Nephron progenitor cell (in vitro differentiated cells): ENCODE measurements at regions not wholly inside any gene's neighbourhood (a gene's known extent, or its start where the extent isn't known, plus 50 kb on each side); places are given as distances from the start of the nearest gene placed in this dataset.

ENCODE experiments used
- DNase-seq: peaks from one replicate; pipeline ENCODE4 v3.0.0; 2021
- H3K27ac Mint-ChIP-seq: 2 replicates; pipeline ENCODE4 v1.8.0; 2021; ENCODE audit warnings: mild to moderate bottlenecking, moderate library complexity, mixed read lengths
- H3K27me3 Mint-ChIP-seq: 2 replicates; pipeline ENCODE4 v1.8.0; 2021; ENCODE audit warnings: mild to moderate bottlenecking, low read depth, mixed read lengths; ENCODE audit not compliant: poor library complexity
- H3K36me3 Mint-ChIP-seq: 2 replicates; pipeline ENCODE4 v1.8.0; 2021; ENCODE audit warnings: low read depth, mixed read lengths
- H3K4me1 Mint-ChIP-seq: 2 replicates; pipeline ENCODE4 v1.8.0; 2021; ENCODE audit warnings: mixed read lengths
- H3K4me3 Mint-ChIP-seq: 2 replicates; pipeline ENCODE4 v1.8.0; 2021; ENCODE audit warnings: mild to moderate bottlenecking, moderate library complexity, mixed read lengths
- H3K9me3 Mint-ChIP-seq: 2 replicates; pipeline ENCODE4 v1.8.0; 2021; ENCODE audit warnings: mild to moderate bottlenecking, moderate library complexity, mixed read lengths
- TF ChIP-seq, protein P1 (sequence below): fragments of 200-600 bp; sonication (generic); IDR thresholded peaks from 2 replicates; pipeline ENCODE4 v1.5.0; 2021; ENCODE audit warnings: antibody characterized with exemption

DNA sequence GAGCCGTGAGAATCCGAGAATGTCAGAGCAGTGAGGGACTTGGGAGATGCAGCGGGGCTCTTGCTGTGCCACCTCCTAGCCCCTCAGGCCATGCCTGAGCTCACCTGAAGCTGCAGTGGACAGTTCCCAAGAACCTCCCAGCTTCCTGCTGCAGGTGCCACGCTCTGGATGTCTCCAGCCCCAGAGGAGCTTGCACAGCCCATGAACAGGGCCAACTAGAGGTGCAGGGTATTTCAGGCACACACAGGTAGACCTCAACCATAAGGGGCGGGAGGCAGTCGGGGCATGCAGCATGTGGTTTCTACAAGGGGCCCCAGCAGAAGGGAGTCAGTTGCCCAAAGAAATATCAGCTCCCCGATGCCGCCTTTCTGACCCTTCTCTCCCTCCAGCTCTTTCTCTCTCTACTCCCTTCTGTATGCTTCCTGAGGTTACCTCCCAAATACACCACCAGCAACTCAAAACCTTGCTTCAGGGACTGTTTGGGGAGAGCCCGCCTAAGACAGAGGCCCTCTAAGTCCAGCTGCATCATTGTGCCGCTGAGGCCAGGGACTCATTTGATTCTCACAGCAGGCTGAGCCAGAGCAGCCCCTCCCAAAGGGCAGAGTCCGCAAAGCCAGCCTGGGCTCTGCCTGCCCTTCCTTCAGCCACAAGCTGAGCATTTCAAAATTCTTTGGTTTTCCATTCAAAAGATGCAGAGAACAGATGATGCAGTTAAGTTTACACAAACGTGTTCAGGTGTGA lies 209.8 kb downstream of the MATN1 start:
- peaks cover 8% of the 10 kb centered on the region for H3K27me3 Mint-ChIP-seq
- H3K4me1 Mint-ChIP-seq = peaks cover 45% of the 10 kb centered on the region
- no peak overlapping the region for H3K4me3 Mint-ChIP-seq
- H3K27ac Mint-ChIP-seq = no peak overlapping the region
- DNase-seq = no peak
- H3K36me3 Mint-ChIP-seq = no peaks in the 10 kb centered on the region
- peaks cover 4% of the 10 kb centered on the region for H3K9me3 Mint-ChIP-seq
- TF ChIP-seq, protein P1, sequence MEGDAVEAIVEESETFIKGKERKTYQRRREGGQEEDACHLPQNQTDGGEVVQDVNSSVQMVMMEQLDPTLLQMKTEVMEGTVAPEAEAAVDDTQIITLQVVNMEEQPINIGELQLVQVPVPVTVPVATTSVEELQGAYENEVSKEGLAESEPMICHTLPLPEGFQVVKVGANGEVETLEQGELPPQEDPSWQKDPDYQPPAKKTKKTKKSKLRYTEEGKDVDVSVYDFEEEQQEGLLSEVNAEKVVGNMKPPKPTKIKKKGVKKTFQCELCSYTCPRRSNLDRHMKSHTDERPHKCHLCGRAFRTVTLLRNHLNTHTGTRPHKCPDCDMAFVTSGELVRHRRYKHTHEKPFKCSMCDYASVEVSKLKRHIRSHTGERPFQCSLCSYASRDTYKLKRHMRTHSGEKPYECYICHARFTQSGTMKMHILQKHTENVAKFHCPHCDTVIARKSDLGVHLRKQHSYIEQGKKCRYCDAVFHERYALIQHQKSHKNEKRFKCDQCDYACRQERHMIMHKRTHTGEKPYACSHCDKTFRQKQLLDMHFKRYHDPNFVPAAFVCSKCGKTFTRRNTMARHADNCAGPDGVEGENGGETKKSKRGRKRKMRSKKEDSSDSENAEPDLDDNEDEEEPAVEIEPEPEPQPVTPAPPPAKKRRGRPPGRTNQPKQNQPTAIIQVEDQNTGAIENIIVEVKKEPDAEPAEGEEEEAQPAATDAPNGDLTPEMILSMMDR = no peak

DNA sequence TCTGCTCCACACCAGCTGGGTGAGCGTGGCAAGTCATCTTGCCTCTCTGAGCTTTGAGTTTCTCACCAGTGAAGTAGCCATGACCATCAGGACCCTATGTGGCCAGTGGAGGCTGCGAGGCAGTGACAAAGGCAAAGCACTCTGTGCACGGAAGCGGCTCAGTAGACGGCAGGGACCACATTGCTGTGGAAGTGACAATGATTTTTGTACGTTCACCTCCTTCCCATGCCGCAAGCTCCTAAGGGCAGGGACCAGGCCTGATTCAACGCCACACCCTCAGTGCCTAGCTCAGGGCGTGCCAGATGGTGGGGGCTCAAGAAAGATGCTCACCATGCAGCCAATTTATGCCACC lies 210.5 kb downstream of the MATN1 start:
- H3K4me3 Mint-ChIP-seq = no peak overlapping the region
- peaks cover 51% of the 10 kb centered on the region for H3K4me1 Mint-ChIP-seq
- no peak overlapping the region for H3K27ac Mint-ChIP-seq
- TF ChIP-seq, protein P1 = no peak
- peaks cover 4% of the 10 kb centered on the region for H3K9me3 Mint-ChIP-seq
- no peak for DNase-seq
- no peaks in the 10 kb centered on the region for H3K36me3 Mint-ChIP-seq
- H3K27me3 Mint-ChIP-seq = peaks cover 9% of the 10 kb centered on the region

DNA sequence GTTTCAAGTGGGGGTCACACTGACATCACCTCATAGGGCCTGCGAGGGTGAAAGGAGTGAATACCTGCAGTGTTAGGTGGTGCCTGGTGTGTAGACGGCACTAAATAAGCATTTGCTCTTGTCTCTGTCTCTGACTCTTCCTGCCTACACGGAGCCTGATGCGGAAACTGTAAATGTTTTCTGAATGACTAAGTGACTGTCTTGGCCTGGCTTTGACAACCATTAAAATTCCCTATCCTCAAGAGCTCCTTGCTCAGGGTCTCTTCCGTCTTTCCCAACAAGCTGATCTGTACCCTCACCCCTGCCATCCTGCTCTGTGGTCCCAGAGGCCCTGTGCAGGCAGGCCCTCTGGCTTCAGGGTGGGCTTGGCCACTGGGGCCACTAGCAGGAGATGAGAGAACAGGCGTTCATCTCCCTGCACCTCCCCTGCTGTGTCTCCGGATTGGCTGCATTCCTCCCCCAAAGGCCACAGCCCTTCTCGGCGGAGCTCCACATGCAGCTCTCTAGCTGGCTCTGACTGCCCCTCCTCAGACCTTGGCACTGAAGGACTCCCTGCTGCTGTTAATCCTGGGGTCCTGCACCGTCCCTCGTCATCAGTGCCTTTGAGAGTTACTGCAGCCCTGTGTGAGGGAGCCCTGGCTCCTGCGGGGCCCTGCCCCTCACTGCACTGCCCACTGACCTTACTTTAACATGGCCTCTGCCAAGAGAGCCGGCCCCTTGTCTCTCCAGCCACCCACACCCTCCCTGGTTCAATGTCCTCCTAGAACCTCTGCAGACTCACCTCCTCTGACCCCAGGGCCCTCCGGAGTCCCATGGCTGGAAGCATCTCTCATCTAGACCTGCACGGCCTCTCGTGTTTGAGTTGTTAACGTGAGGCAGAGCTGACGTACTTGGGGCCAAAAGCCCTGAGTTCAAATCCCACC lies 211.1 kb downstream of the MATN1 start:
- TF ChIP-seq, protein P1 = no peak
- Mint-ChIP-seq H3K9me3 (peaks cover 4% of the 10 kb centered on the region), H3K27me3 (peaks cover 12% of the 10 kb centered on the region), H3K27ac (no peak overlapping the region), H3K4me1 (peaks cover 48% of the 10 kb centered on the region), H3K4me3 (no peak overlapping the region), H3K36me3 (no peaks in the 10 kb centered on the region)
- no peak for DNase-seq

DNA sequence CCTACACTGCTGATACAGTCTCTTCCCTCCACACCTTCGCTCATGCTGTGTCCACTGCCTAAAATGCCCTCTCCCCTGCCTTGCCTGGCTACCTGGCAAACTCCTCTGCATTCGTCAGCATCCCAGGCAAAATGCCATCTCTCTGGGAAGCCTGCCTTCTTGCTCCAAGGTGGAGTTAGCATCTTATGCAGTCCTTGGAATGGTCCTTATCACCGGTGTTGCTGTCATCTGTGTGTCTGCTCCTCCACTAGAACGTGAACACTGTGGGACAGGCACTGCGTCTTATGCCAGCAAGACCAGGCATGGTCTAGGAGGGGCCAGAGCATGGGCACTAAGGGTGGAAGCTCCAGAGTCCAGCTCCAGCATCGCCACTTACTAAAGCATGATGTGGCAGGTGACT lies 211.8 kb downstream of the MATN1 start:
- Mint-ChIP-seq H3K36me3 (no peaks in the 10 kb centered on the region), H3K4me1 (peaks cover 44% of the 10 kb centered on the region), H3K27me3 (peaks cover 14% of the 10 kb centered on the region), H3K27ac (no peak overlapping the region), H3K9me3 (peaks cover 4% of the 10 kb centered on the region), H3K4me3 (no peak overlapping the region)
- DNase-seq = no peak
- TF ChIP-seq, protein P1 = no peak

DNA sequence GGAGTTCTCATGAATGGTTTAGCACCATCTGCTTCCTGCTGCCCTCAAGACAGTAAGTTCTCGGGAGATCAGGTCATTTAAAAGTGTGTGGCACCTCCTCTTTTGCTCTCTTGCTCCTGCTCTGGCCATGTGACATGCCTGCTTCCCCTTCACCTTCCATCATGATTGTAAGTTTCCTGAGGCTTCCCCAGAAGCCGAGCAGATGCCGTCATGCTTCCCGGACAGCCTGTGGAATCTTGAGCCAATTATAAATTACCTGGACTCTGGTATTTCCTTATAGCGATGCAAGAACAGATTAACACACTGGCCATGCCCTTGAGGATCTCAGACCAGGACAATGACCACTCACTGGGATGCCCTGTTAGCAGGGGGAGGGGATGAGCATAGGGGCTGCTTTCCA lies 212.3 kb downstream of the MATN1 start:
- H3K4me1 Mint-ChIP-seq = peaks cover 47% of the 10 kb centered on the region
- DNase-seq = no peak
- no peak overlapping the region for H3K4me3 Mint-ChIP-seq
- no peaks in the 10 kb centered on the region for H3K36me3 Mint-ChIP-seq
- TF ChIP-seq, protein P1 = no peak
- H3K27ac Mint-ChIP-seq = no peak overlapping the region
- peaks cover 4% of the 10 kb centered on the region for H3K9me3 Mint-ChIP-seq
- peaks cover 15% of the 10 kb centered on the region for H3K27me3 Mint-ChIP-seq
